RCC 7860 (cell line): ENCODE measurements at regions not wholly inside any gene's neighbourhood (a gene's known extent, or its start where the extent isn't known, plus 50 kb on each side); places are given as distances from the start of the nearest gene placed in this dataset.

Experiments
- DNase-seq: peaks from one replicate; pipeline ENCODE4 v3.0.0-alpha.2; 2015; ENCODE audit warnings: low spot score
- FAIRE-seq: peaks from 2 replicates; lab custom pipeline; 2012; peaks lifted over from hg19 to GRCh38; lab: Jason Lieb, UNC

- FAIRE-seq: no peak
Observed at GRCh38 chr11:25317216-25317615, 820.4 kb downstream of the LUZP2 start.

GRCh38 chr11:25319127-25319526, 822.3 kb downstream of the LUZP2 start:
- no peak for FAIRE-seq
- no peak for DNase-seq

More at GRCh38 chr11:25317216-25317615, 820.4 kb downstream of the LUZP2 start:
- DNase-seq: no peak

GRCh38 chr11:25327656-25328055, 830.8 kb downstream of the LUZP2 start:
- DNase-seq (no peak), FAIRE-seq (no peak)

- DNase-seq: no peak
- FAIRE-seq: no peak
Observed at GRCh38 chr11:25339281-25339680, 842.4 kb downstream of the LUZP2 start.

DNA sequence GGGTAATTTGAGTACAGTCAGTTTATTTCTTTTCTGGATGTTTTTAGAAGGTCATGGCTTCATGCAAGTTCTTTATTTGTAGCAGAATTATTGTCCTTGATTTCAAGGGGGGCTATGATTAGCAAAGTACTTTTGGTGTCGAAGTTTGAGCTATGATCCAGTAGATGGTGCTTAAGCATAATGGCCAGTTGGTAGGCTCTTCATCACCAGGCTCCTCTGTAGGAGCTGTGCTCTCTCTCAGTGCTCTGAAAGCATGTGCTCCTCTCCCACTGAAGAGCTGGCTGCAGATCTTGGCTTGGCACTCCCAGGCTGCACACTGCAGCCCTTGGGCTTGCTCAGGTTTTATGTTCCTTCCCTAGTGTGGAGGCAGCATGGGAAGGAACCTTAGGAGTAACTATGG, 852.7 kb downstream of the LUZP2 start:
- FAIRE-seq (no peak), DNase-seq (no peak)

GRCh38 chr11:25350899-25351803, 854.3 kb downstream of the LUZP2 start:
- no peak for FAIRE-seq

GRCh38 chr11:25357133-25357532, 860.3 kb downstream of the LUZP2 start:
- no peak for FAIRE-seq
- no peak for DNase-seq

More at GRCh38 chr11:25350899-25351803, 854.3 kb downstream of the LUZP2 start:
- DNase-seq: no peak

- no peak for FAIRE-seq
- DNase-seq: no peak
Observed at GRCh38 chr11:25377466-25377865, 880.6 kb downstream of the LUZP2 start.

DNA sequence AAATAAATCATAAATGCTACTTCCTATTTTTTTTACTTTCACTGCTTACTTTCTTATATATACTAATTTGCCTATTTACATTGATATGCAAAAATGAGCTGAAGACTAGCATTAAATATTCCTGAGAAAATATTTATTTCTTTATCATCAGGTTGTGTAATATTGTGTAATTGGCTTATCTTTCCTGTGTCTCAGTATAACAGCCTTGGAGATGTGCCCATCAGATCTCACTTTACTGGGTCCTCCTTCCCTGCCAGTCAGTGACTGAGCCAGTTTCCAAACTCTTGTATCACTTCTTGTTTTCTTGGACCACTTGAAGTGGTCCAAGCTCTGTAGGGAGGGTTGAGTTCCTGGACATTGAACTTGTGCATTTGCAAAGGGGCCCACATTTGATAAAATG, 900.0 kb downstream of the LUZP2 start:
- DNase-seq: no peak
- FAIRE-seq: no peak

DNA sequence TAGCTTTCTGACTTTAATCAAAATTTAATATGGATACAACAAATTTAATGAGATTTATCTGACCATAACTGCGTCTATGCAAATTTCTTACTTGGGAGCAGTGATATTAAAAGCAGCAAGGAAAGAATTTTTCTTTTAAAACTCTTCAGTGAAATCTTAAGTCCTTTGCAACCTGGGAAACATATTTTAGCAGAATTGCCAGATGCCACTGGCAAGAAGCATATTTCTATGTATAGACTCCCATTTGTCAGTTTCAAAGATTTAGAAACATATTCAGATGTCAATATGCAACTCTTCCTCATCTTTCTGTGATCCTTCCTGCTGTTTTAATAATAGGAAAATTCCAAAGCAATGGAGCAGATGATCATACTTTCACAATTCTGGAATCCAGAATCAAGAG, 911.3 kb downstream of the LUZP2 start:
- FAIRE-seq: no peak

GRCh38 chr11:25415793-25416192, 916.1 kb upstream of the ANO3 start:
- DNase-seq (no peak), FAIRE-seq (no peak)

More for the DNA sequence above, 911.3 kb downstream of the LUZP2 start:
- DNase-seq: no peak

- DNase-seq (no peak), FAIRE-seq (no peak)
Observed at GRCh38 chr11:25423436-25424199, 908.3 kb upstream of the ANO3 start.

DNA sequence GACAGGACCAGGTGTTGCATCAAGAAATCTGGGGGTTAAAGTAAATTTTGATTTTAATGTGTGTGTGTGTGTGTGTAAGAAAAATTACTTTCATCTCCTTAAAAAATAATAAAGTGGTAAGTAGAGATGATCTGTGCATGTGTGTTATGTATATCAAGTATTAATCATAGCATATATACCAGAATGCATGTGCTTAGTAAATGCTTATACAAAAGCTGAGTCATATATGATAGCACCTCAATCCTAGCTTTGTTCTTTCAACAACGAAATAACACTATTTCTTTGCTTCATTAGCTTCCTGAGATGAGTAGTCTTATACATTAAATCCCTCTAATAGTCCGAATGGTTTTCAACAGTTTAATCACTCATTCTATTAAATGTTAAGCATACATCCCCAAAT, 899.6 kb upstream of the ANO3 start:
- no peak for FAIRE-seq

GRCh38 chr11:25435197-25435596, 896.7 kb upstream of the ANO3 start:
- FAIRE-seq: no peak
- no peak for DNase-seq

More for the DNA sequence above, 899.6 kb upstream of the ANO3 start:
- DNase-seq: no peak

GRCh38 chr11:25436326-25436725, 895.6 kb upstream of the ANO3 start:
- no peak for FAIRE-seq

GRCh38 chr11:25441421-25441820, 890.5 kb upstream of the ANO3 start:
- FAIRE-seq (no peak), DNase-seq (no peak)

More at GRCh38 chr11:25436326-25436725, 895.6 kb upstream of the ANO3 start:
- no peak for DNase-seq

GRCh38 chr11:25449091-25449490, 882.8 kb upstream of the ANO3 start:
- FAIRE-seq: no peak

DNA sequence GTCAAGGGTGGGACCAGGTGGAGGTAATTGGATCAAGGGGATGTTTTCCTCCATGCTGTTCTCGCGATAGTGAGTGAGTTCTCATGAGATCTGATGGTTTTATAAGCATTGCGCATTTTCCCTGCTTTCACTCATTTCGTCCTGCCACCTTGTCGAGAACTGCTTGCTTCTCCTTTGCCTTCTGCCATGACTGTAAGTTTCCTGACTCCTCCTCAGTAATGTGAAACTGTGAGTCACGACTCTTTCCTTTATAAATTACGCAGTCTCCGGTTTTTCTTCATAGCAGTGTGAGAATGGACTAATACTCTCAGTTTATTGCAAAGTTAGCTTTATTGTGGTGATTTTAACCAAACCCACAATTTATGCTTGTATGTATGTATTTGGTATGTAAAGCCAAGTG, 878.5 kb upstream of the ANO3 start:
- DNase-seq: no peak
- FAIRE-seq: no peak

More at GRCh38 chr11:25449091-25449490, 882.8 kb upstream of the ANO3 start:
- DNase-seq: no peak

- DNase-seq (no peak), FAIRE-seq (no peak)
Observed at GRCh38 chr11:25456211-25456610, 875.7 kb upstream of the ANO3 start.

DNA sequence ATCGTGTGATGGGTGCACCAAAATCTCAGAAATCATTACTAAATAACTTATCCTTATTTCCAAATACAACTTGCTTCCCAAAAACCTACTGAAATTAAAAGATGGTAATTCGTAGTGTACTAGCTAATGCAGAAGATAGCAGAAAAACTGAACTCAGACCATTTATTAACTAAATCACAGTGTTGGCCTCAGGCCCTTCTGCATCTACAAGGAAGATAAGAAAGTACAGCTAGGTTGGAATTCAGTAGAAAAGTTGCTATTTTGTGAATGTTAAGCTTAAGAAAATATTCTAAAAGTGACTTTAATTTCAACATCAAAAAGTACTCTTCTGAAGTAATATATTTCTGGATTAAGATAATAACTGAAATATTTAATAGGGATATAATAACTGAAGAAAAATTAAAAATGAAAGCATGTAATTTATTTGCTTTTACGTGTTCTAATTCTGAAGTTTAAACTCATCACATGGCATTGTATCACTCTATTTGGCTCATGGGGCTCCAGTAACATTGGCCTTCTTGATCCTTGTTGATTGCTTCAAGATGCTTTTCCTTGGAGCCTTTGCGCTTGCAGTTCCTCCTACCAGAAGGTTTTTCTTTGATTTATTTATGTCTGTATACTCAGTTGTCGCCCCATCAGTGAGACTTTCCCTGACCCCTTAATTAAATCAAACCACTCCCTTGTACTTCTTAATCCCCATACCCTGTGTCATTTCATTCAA, 847.9 kb upstream of the ANO3 start:
- no peak for FAIRE-seq
- DNase-seq: no peak

- FAIRE-seq (no peak), DNase-seq (no peak)
Observed at GRCh38 chr11:25485315-25485714, 846.6 kb upstream of the ANO3 start.
